Activated CD8-positive, alpha-beta memory T cell treated with anti-CD3 and anti-CD28 coated beads for 48 hours (primary cell): ENCODE measurements at regions not wholly inside any gene's neighbourhood (a gene's known extent, or its start where the extent isn't known, plus 50 kb on each side); places are given as distances from the start of the nearest gene placed in this dataset.

Experiments used
- DNase-seq, 3 experiments: peaks; one replicate each; pipeline ENCODE4 v3.0.0-alpha.2; 2020; ENCODE audit warnings: low read depth in 2 of 3, low spot score in 2 of 3

DNA sequence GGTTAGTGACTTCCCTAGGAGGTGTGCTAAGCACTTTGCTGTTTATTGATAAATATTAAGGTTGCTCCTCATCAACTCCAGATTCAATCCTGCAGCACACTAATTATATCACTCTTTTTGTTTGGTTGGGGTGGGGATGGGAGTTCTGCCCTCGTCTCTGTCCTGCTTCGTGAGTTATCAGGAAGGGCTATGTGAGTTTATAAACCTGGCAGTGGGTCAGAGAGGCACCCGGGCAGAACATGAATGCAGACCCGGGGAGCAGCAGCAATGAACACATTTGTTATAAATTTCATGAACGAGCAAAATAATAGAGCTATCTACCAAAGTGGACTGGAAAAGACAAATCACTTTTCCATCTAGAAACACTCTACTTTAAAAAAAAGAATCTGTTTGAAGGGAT, 125.5 kb upstream of the WWC1 start:
- DNase-seq: no peak

DNA sequence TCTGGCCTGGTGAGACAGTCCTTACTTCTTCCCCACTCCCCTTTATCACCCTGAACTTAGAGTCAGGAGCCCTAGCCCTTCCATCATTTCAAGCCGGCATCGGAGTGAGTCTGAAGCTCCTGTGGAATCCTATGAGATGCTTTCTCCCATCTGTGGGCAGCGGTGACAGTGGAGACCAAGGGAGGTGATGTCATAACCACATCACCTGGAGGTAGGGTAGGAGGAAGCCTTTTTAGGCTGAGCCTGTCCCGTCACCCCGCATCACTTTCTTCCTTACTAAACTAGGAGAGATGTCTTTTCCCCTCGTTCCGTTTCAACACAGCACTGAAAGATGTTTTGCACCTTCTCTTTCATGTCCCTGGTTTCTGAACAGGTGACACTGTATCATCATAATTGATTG, 124.1 kb upstream of the WWC1 start:
- no peak for DNase-seq

DNA sequence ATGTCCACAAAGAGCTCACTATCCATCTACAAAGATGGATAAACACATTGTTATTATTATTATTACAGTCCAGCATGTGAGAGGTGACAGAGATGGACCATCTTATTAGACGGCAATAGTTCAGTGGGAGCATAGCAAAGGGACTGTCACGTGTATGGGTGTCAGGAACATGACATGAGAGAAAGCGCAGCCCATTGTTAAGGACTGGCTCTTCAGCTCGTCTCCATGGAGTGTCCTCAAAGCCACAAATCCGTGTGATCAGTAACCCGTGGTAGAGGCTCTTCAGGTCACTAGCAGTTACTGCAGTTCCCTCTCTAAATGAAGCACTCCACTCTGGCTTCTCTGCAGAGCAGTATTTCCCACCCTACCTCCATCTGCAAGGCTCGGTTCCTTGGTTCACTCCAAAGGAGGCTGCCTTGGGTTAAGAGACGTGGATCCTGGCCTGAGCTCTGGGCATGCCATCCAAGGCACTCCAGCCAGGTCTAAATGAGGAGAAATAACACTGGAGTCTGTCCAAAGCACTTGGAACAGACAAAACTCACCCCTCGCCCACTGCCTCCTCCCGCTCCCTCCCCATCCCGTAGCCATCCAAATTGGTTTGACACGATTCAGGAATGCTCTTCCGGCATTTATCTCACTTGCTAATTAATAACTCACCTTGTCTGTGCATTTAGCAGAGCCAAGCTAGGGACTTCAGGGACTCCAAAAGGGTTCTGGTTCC, 122.3 kb upstream of the WWC1 start:
- no peak for DNase-seq

DNA sequence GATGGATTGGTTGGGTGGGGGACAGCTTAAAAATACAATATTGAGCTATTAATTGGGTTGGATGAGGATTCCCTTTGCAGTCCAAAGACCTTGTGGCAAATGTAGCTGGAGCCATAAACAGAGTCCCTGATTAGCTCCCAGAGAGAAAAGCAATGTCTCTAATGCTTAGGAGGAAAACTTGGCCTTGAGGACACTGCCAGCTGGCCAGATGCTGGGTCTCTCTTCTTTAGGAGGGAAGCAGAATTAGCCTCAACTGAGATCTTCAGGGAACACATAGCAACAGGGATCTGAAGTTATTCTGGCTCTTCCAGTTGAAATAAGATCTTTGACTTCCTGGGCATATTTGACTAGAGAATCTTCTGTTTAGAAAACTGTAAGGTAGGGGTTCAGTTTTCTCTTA, 121.7 kb upstream of the WWC1 start:
- DNase-seq: no peak

DNA sequence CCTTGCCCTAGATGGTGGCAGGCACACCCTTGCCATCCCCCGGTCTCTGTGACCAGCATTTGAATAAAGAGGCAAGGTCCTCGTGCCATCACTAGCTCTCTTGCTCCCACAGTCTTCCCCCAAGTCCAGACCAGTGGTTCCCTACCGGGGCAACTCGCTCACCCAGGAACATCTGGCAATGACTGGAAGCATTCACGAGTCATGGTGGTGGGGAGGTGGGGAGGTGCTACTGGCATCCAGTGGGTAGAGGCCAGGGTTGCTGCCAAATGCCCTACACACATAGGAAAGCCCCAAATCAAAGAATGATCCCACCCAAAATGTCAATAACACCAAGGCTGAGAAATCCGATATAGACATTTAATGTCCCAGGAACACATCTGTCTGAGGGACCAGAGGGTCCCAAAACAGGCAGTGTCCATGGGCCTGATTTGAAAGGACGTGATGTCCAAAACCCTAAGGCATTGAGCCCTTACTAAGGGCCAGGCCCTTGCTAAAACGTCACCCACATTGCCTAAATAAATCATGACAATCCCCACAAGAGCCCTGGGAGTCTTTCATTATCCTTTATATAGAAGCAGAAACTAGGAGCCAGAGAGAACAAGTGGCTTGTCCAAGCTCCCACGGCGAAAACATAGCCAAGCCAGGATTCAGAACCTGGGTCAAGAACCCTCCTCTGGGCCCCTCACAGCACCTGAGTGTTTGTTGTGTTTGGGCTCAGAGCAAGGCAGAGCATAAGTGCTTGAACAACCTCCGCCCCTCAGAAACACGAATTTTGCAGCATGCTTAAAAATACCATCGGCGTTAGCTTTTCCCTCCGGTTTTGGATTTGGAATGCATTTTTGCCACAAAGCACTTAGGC, 119.3 kb upstream of the WWC1 start:
- no peak for DNase-seq

DNA sequence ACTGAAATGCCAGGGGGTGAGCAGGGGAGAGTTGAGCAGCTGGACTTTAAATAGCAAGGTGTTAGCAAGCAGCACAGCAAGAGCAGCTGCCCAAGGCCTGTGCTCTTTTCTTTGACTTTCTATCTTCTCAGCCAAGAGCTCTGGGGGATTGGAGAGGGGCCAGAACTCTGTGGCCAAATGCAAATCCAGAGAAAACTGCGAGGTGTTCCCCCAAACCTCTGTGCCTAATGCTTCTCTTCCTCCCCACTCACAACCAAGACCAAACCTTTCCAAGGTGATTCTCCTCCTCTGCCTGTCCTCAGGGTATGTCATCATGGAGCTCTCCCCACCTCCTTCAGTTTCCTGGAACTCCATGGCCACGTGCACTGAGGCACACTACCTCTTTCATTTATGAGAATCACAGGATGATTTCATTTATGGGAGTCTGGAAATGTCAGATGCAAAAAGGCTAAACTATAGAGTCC, 118.7 kb upstream of the WWC1 start:
- no peak for DNase-seq

DNA sequence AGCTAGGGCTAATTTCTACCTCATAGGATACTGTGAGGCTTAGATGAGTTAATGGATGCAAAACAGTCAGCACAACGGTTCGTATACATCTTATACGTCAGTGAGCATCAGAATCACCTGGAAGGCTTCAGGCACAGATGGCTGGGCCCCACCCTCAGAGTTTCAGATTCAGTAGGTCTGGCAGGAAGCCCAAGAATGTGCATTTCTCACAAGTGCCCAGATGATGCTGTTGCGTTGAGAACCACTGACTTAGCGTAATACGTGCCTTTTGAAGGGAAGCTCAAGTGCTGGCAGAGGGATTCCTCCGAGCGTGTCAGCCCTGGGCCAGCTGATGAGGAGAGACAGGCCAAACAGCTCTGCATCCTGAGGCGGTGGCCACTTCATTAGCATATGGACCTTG, 117.1 kb upstream of the WWC1 start:
- DNase-seq: no peak

DNA sequence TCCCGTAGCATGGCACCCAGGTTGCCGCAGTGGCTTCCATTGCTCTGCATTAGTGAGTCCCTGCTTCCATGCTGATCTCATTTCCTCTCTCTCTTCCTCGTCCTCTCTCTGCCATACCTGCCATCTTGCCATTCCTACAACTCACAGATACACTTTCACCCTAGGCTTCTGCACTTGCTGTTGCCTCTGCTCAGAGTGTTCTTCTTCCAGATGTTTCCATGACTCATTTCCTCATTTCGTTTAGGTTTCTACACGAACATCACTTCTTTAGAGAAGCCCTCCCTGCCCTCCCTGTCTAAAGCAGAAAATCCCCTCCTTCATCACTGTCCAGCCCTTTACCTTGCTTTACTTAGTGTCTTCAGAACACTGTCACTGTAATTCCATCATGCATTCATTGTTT, 115.2 kb upstream of the WWC1 start:
- DNase-seq: no peak

DNA sequence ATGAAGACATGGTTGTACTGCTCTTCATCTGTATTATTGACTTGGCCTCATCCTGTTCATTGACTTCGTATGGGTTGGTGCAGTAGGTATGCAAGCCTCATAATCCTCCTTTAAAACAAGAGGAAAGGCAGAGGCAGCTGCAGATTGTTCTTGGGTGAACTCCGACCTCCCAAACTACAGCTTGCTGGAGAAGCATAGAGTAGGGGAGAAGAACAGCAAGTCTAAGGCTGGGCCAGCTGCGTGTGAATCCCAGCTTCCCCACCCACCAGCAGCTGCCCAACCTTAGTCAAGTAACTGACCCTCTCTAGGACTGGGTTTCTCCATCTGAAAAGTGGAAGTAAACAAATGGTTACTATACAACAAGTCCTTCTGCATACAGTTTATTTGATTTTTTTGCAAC, 114.5 kb upstream of the WWC1 start:
- no peak for DNase-seq

DNA sequence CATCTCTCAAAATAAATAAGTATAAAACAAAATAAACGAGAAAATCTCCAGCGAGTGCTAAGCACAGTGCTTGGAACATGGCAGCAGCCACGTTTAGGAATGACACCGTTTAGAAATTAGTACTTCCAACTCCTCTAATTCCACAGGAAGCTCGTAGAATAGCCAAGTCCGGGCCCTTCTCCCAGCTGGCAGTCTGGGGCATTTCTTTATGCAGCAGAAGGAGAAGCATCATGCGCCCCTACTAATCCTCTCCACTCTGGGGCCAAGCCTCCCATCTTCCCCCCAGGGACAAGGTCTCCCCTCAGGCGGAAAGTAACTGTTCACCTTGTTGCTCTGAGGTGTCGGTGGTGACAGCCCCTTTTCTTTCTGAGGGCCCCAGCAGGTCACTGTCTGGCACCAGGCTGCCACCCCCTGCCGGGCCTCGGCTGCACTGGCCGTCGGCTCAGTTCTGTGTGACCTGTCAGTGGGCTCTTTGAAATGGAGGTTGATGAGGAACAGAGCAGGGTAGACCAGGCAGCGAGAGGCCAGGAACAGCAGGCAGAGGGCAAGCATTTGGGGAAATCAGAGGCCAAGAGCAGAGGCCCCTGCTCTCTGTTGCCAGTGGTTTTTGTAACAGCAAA, 113.5 kb upstream of the WWC1 start:
- DNase-seq: no peak

DNA sequence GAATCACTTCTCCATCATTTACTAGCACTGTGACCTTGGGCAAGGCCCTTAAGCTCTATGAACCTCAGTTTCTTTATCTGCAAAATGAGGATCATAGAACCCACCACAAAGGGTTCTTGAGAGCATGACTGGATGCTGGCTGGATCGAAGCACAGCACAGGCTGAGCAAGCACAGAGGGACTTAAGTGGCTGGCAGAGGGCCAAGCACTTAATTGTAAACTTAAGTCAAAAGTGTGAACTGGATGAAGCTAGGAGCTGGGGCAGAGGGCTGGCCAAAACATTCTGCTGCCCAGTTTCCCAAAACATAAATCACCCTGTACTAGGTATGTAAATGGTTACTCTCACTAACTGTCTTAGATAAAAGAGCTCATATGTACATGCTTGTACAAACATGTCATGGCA, 112.3 kb upstream of the WWC1 start:
- DNase-seq: no peak

DNA sequence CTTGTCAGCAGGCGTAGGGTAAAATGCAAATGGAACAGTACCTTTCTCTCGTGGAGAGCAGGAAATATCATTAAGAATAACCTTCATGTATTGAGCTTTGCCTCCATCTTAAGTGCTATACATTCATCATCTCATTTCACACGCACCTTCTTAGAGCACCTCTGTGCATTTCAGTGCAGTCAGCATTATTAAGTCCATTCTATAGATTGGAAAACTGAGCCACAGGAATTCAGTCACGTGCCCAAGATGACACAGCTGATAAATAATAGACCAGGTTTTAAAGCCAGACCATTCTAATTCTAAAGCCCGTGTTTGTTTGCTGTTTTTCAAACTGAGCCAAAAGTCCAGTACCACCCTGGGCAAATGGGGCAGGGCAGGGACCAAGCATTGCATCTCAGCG, 109.2 kb upstream of the WWC1 start:
- DNase-seq: no peak

DNA sequence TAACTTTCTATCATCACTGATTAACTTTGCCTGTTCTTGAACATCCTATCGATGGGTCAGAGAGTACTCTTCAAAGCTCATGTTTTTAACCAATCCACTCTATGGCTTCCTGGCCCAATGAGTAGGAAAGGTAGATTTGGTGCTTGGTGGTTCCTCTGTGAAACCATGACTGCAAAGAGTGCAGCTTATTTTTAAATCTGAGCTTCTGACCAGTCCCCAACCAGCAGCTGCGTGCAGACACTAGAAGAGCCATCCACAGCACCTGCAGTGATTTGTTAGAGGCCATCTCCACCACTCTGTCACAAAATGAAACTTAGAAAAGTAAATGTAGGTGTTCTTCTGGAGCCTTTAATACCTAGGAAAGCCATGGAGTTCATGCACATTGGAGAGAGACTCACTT, 107.3 kb upstream of the WWC1 start:
- no peak for DNase-seq

DNA sequence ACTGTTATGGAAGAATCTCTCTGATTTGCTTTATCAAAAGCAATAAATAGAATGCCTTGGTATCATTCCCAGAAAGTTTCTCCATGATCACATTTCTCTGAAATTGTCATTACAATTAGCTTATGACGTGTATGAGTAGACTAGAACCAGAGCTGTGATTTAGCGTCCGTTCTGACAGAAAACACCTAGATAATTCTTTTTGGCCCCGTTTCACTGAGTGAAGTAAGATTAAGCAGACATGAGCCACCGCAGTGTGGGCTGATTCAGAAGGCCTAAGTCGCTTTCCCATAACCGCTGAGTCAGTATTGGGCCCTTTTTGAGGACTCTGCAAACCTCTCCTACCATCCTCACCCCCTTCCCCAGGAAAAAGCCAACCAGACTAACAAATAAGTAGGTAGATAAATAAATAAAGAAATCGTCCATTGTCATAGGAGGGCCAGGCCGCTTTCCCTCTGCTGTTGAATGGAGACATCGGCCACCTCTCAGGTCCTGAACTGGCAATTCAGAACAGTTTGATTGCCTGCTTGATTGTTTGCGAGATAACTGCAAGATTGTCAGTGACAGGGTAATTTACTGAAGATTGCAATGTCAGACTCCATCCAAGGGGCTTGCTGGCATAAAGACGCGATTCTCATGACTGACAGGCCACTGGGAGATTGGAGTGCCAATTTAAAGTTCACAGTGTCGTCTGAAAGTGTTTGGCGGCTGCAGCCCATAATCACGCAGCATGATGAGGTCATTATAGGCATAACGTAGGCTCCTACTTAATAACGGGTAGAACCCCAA, 105.0 kb upstream of the WWC1 start:
- no peak for DNase-seq

DNA sequence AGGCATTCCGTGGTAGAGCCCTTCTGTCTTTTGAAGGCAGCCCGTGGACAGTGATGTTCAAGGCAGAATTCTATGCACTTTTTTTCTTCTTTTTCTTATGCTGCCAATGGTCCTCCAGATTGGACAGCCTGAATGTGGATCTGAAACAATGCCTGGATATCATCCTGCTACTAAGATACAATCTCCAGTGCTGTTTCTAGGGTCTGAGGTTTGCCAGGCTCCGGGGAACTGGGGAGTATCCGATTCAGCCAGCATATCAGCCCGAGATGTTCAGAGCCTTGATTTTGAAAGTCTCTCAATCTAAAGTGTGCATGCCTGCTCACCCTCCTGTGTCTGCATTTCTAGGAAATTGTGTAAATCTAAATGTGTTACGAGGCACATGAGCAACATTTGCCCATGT, 103.8 kb upstream of the WWC1 start:
- DNase-seq: no peak

DNA sequence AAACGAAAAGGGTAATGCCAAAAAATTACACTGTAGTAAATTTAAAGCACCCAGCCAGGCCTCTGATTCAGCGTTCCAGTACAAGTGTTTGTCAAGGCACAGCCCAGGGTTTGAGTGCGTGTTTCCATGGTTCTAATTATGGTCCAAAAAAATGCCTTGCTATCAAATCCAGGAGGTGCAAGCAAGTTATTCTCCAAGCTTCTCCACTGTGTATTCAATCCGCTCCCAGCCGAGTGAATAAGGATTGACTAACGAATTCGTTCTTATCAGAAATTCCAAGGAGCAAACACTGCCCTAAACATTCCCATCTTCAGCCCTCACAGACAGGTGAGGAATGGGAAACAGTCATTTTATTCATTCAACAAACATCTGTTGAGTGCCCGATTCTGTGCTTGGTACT, 103.3 kb upstream of the WWC1 start:
- no peak for DNase-seq

DNA sequence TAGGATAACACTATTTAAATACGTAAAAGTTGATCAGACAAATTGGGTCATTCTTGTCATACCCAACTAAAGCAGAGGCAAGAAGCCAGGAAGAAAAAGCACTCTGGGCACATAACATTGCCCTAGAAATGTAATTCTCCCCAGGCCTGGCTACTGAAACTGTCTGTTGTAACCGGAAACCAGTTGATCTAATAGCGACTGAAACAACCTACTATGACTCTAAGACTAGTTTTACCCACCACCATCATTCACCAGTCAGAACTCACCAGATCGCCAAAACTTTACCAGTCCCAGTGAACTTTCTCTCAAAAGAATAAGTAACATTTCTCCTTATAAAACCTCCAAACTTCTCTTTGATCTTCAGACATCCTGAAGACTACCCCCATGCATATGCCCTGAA, 99.3 kb upstream of the WWC1 start:
- no peak for DNase-seq

DNA sequence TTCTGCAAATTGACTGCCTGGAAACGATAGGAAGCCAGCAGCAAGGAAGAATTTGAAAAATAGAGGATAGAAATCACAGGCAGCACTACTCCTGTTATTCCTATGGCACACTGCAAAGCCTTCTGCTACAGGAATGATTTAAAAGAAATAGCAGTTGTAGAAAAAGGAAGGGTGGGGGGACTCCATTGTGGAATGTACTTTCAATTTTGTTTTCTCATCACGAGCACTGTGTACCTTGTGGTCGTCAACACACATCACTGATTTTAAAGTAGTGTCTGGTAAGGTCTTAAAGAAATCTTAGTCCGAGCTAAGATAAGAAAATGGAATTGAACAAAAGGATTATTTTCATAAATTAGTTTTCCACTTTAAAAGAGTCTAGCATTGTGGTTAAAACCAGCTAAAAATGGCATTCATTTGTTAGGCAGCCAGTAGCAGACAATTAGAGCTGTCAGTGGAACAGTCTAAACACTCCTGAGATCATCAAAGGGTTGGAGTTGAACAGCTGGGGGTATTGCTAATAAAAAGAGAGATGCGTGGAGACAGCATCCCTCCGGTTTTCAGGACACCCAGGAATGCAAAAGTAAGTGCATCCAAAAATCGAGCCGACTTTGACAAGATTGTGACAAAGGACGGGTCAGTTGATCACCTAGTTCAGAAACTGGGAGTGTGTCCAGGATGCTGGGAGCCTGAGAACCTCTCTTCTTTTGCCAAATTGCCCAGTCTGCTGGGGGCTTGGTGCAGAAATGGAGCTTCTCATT, 97.8 kb upstream of the WWC1 start:
- no peak for DNase-seq

DNA sequence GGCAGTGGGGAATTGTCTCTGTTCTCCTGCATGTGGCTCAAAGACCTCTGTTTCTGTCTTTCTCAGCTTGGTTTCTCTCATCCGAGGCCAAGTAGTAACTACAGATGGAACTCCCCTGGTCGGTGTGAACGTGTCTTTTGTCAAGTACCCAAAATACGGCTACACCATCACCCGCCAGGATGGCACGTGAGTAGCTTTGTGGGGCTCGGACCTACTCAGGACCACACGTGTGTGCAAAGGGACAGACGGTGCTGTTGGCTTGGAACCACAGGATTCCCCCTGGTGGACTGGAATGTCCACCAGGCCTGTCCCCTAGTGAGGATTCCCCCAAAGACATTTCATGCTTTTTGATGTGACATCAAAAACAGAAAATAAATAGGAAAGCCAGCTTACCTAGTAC, 96.3 kb upstream of the WWC1 start:
- DNase-seq: no peak

DNA sequence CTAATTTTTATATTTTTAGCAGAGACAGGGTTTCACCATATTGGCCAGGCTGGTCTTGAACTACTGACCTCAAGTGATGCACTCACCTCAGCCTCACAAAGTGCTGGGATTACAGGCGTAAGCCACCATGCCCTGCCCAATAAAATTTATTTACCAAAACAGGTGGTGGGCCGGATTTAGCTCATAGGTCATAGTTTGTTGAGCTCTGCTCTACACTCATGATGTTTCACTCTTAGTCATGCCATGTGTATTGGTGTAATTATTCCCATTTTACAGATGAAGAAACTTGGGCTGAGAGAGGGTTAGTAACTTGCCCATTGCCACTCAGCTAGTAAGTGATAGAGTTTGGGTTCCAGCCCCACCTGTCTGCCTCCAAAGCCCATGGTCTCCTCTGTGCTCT, 93.1 kb upstream of the WWC1 start:
- DNase-seq: no peak

DNA sequence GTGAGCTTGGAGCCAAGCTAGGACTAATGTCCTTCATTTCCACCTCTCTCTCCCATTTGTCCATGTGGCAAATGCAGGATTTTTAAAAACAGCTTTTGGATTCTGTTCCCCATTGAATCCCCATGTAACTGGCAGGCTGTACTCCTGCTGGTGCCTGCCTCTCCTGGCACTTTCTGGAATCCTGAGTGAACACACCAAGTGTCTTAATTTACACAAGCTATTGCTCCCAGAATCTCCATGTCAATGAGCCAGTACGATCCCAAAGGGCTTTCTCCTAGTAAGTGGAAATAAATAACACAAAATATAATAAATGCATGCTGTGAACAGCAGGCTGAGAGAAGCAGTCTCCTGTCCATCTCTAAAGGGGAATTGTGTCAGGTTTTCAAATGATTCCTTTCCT, 88.4 kb upstream of the WWC1 start:
- DNase-seq: no peak
